ENCODE measurements at regions not wholly inside any gene's neighbourhood (a gene's known extent, or its start where the extent isn't known, plus 50 kb on each side); places are given as distances from the start of the nearest gene placed in this dataset.

DNA sequence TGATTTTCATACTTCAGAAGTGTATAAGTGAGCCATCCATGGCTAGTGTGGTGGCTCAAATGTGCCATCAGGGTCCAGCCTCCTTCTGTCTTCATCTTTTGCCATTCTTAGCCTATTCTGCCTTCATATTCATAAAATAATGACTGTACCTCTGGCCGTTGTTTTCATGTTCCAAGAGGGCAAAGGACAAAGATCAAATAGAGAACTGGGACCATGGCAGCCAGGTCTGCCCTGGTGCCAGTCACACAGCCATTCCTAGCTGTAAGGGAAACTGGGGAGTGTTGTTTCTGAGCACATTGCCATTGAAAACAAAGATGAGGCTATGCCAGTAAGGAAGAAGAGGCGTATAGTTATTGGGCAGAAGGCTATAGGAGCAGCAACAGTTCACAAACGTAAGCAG is 518.6 kb downstream of the TFAP2B start:
- H3K4me2 ChIP-seq (ENCODE audit: low read length), result no peak overlapping the region
- no peaks in the 10 kb centered on the region for H3K36me3 ChIP-seq (ENCODE audit: insufficient read depth, low read length)
- H4K20me1 ChIP-seq (ENCODE audit: insufficient read depth), result no peaks in the 10 kb centered on the region
- TF ChIP-seq EZH2 (IDR thresholded peaks at IDR 0.05; ENCODE audit: borderline replicate concordance, insufficient read depth, low read length, poor library complexity, severe bottlenecking) (no peak), RAD21 (conservative IDR thresholded peaks at IDR 0.05) (no peak), TAF1 (IDR thresholded peaks at IDR 0.05; ENCODE audit: low read depth) (no peak), SMC3 (conservative IDR thresholded peaks at IDR 0.05; ENCODE audit: poor library complexity) (no peak), MXI1 (conservative IDR thresholded peaks at IDR 0.05; ENCODE audit: poor library complexity, severe bottlenecking) (no peak), POLR2AphosphoS5 (IDR thresholded peaks at IDR 0.05) (no peak), EP300 (conservative IDR thresholded peaks at IDR 0.05; ENCODE audit: poor library complexity, severe bottlenecking) (no peak)
- TF ChIP-seq, protein P1, sequence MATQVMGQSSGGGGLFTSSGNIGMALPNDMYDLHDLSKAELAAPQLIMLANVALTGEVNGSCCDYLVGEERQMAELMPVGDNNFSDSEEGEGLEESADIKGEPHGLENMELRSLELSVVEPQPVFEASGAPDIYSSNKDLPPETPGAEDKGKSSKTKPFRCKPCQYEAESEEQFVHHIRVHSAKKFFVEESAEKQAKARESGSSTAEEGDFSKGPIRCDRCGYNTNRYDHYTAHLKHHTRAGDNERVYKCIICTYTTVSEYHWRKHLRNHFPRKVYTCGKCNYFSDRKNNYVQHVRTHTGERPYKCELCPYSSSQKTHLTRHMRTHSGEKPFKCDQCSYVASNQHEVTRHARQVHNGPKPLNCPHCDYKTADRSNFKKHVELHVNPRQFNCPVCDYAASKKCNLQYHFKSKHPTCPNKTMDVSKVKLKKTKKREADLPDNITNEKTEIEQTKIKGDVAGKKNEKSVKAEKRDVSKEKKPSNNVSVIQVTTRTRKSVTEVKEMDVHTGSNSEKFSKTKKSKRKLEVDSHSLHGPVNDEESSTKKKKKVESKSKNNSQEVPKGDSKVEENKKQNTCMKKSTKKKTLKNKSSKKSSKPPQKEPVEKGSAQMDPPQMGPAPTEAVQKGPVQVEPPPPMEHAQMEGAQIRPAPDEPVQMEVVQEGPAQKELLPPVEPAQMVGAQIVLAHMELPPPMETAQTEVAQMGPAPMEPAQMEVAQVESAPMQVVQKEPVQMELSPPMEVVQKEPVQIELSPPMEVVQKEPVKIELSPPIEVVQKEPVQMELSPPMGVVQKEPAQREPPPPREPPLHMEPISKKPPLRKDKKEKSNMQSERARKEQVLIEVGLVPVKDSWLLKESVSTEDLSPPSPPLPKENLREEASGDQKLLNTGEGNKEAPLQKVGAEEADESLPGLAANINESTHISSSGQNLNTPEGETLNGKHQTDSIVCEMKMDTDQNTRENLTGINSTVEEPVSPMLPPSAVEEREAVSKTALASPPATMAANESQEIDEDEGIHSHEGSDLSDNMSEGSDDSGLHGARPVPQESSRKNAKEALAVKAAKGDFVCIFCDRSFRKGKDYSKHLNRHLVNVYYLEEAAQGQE (IDR thresholded peaks at IDR 0.05; ENCODE audit: borderline replicate concordance), result no peak
- TF ChIP-seq, protein P2, sequence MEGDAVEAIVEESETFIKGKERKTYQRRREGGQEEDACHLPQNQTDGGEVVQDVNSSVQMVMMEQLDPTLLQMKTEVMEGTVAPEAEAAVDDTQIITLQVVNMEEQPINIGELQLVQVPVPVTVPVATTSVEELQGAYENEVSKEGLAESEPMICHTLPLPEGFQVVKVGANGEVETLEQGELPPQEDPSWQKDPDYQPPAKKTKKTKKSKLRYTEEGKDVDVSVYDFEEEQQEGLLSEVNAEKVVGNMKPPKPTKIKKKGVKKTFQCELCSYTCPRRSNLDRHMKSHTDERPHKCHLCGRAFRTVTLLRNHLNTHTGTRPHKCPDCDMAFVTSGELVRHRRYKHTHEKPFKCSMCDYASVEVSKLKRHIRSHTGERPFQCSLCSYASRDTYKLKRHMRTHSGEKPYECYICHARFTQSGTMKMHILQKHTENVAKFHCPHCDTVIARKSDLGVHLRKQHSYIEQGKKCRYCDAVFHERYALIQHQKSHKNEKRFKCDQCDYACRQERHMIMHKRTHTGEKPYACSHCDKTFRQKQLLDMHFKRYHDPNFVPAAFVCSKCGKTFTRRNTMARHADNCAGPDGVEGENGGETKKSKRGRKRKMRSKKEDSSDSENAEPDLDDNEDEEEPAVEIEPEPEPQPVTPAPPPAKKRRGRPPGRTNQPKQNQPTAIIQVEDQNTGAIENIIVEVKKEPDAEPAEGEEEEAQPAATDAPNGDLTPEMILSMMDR (IDR thresholded peaks at IDR 0.05; ENCODE audit: poor library complexity, severe bottlenecking), result no peak
- H3K9me2 ChIP-seq (ENCODE audit: insufficient read depth, low read length), result no peaks in the 10 kb centered on the region
- H3K27ac ChIP-seq (ENCODE audit: low read length), result no peak overlapping the region
- H3K27me3 ChIP-seq (ENCODE audit: insufficient read depth, low read depth, low read length), result no peaks in the 10 kb centered on the region
- no peak overlapping the region for H2AFZ ChIP-seq (ENCODE audit: low read depth, low read length)
- no peak overlapping the region for H3K9ac ChIP-seq (ENCODE audit: low read length)
- no peaks in the 10 kb centered on the region for H3K9me3 ChIP-seq (ENCODE audit: low read length)
- H3K79me2 ChIP-seq (replicated peaks; ENCODE audit: insufficient read depth, low read length), result no peaks in the 10 kb centered on the region
- no peaks in the 10 kb centered on the region for H3F3A ChIP-seq (ENCODE audit: insufficient read depth, low read length, poor library complexity, severe bottlenecking)
- no peak overlapping the region for H3K4me3 ChIP-seq (ENCODE audit: low read length)

DNA sequence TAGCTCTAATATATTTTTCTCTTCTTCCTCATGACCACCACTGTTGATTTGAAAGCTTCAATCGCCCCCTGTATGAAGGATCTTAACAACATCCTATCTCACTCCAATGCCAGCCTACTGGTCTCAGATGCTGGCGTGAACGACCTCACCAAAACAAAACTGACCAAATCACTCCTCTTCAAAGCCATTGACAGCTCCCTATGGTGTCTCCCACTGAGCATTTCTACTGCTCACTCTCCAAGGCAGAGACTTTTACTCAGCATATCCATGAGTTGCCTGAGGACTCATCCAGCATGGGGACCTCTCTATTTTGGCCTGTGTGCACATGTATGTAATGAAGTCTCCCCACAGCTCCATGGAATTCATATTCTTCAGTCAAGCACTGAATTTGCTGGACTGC is 520.4 kb downstream of the TFAP2B start:
- TF ChIP-seq EZH2 (IDR thresholded peaks at IDR 0.05; ENCODE audit: borderline replicate concordance, insufficient read depth, low read length, poor library complexity, severe bottlenecking) (no peak), EP300 (conservative IDR thresholded peaks at IDR 0.05; ENCODE audit: poor library complexity, severe bottlenecking) (no peak), SMC3 (conservative IDR thresholded peaks at IDR 0.05; ENCODE audit: poor library complexity) (no peak), RAD21 (conservative IDR thresholded peaks at IDR 0.05) (no peak), TAF1 (IDR thresholded peaks at IDR 0.05; ENCODE audit: low read depth) (no peak), POLR2AphosphoS5 (IDR thresholded peaks at IDR 0.05) (no peak)
- TF ChIP-seq, protein P2 (IDR thresholded peaks at IDR 0.05; ENCODE audit: poor library complexity, severe bottlenecking), result no peak
- TF ChIP-seq, protein P1 (IDR thresholded peaks at IDR 0.05; ENCODE audit: borderline replicate concordance), result no peak
- no peaks in the 10 kb centered on the region for H4K20me1 ChIP-seq (ENCODE audit: insufficient read depth)
- H3K27me3 ChIP-seq (ENCODE audit: insufficient read depth, low read depth, low read length), result no peaks in the 10 kb centered on the region
- no peak overlapping the region for H3K4me3 ChIP-seq (ENCODE audit: low read length)
- no peak overlapping the region for H3K27ac ChIP-seq (ENCODE audit: low read length)
- no peak overlapping the region for H3K4me2 ChIP-seq (ENCODE audit: low read length)
- H3K9me2 ChIP-seq (ENCODE audit: insufficient read depth, low read length), result no peaks in the 10 kb centered on the region
- H3K9ac ChIP-seq (ENCODE audit: low read length), result no peak overlapping the region
- no peaks in the 10 kb centered on the region for H3K79me2 ChIP-seq (replicated peaks; ENCODE audit: insufficient read depth, low read length)
- no peaks in the 10 kb centered on the region for H3F3A ChIP-seq (ENCODE audit: insufficient read depth, low read length, poor library complexity, severe bottlenecking)
- no peaks in the 10 kb centered on the region for H3K36me3 ChIP-seq (ENCODE audit: insufficient read depth, low read length)
- H3K9me3 ChIP-seq (ENCODE audit: low read length), result no peaks in the 10 kb centered on the region
- H2AFZ ChIP-seq (ENCODE audit: low read depth, low read length), result no peak overlapping the region

All from neural cell (in vitro differentiated cells).